Embryonic facial prominence (tissue), 1 donor: ENCODE measurements at regions not wholly inside any gene's neighbourhood (a gene's known extent, or its start where the extent isn't known, plus 50 kb on each side); places are given as distances from the start of the nearest gene placed in this dataset.
"Not testable (repeated sequence)": the region's sequence is repeated elsewhere in the genome, so short reads cannot be mapped to it uniquely, and the experiment has no call there.

Source experiments
- DNase-seq: peaks from one replicate; pipeline ENCODE4 v3.0.0-alpha.2; 2016; ENCODE audit errors: extremely low spot score

- DNase-seq, result not testable (repeated sequence)
These were observed 812.0 kb upstream of the EEF2KMT start for GRCh38 chr16:5909556-5909955.

GRCh38 chr16:5907544-5907943, 809.9 kb upstream of the EEF2KMT start:
- no peak for DNase-seq

- no peak for DNase-seq
These were observed 808.8 kb upstream of the EEF2KMT start for GRCh38 chr16:5906351-5906750.

GRCh38 chr16:5905935-5906334, 808.3 kb upstream of the EEF2KMT start:
- DNase-seq, result no peak

GRCh38 chr16:5903832-5904231, 806.2 kb upstream of the EEF2KMT start:
- DNase-seq, result no peak

- no peak for DNase-seq
These were observed 805.6 kb upstream of the EEF2KMT start for GRCh38 chr16:5903153-5903552.

- no peak for DNase-seq
These were observed 802.5 kb upstream of the EEF2KMT start for GRCh38 chr16:5900046-5900445.

- no peak for DNase-seq
These were observed 798.4 kb upstream of the EEF2KMT start for GRCh38 chr16:5895976-5896375.

- no peak for DNase-seq
These were observed 797.5 kb upstream of the EEF2KMT start for GRCh38 chr16:5895137-5895536.

GRCh38 chr16:5891296-5891695, 793.7 kb upstream of the EEF2KMT start:
- no peak for DNase-seq

GRCh38 chr16:5885521-5885920, 787.9 kb upstream of the EEF2KMT start:
- no peak for DNase-seq

- DNase-seq, result no peak
These were observed 787.4 kb upstream of the EEF2KMT start for GRCh38 chr16:5884996-5885395.

- DNase-seq, result no peak
These were observed 786.7 kb upstream of the EEF2KMT start for GRCh38 chr16:5884339-5884738.

- DNase-seq, result no peak
These were observed 784.6 kb upstream of the EEF2KMT start for GRCh38 chr16:5882087-5882640.

- DNase-seq, result no peak
These were observed 777.8 kb upstream of the EEF2KMT start for GRCh38 chr16:5875416-5875815.

GRCh38 chr16:5874899-5875298, 777.3 kb upstream of the EEF2KMT start:
- no peak for DNase-seq

GRCh38 chr16:5873221-5873620, 775.6 kb upstream of the EEF2KMT start:
- no peak for DNase-seq

GRCh38 chr16:5870886-5871691, 773.5 kb upstream of the EEF2KMT start:
- DNase-seq, result no peak

- no peak for DNase-seq
These were observed 769.7 kb upstream of the EEF2KMT start for GRCh38 chr16:5867250-5867649.

- no peak for DNase-seq
These were observed 767.6 kb upstream of the EEF2KMT start for GRCh38 chr16:5865236-5865635.

GRCh38 chr16:5863071-5863606, 765.5 kb upstream of the EEF2KMT start:
- DNase-seq, result no peak

- no peak for DNase-seq
These were observed 764.7 kb upstream of the EEF2KMT start for GRCh38 chr16:5862103-5862840.

GRCh38 chr16:5861241-5861640, 763.6 kb upstream of the EEF2KMT start:
- DNase-seq, result no peak
